ENCODE measurements at regions not wholly inside any gene's neighbourhood (a gene's known extent, or its start where the extent isn't known, plus 50 kb on each side); places are given as distances from the start of the nearest gene placed in this dataset.
A peak's percentile ranks its signal among the peaks of the same experiment; 100 is the strongest.

DNA sequence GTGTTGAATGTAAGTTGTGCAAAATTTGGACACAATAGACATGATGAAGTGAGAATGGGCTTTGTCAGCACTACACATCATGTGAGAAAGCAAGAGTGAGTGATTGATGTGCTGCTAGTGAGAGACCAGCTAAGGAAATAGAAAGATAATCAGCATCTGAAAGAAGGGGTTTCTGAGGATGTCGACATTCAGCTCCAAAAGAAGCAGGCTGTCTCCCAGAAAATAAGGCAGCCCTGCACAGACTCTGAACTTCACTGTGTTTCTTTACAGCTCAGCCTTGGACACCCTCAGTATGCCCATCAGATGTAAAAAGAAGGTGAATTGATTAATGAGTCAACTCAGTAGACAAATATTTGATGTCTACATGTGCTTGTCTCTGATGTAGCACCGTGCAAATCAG lies 80.8 kb upstream of the ADCY2 start:
- no peak for DNase-seq

DNA sequence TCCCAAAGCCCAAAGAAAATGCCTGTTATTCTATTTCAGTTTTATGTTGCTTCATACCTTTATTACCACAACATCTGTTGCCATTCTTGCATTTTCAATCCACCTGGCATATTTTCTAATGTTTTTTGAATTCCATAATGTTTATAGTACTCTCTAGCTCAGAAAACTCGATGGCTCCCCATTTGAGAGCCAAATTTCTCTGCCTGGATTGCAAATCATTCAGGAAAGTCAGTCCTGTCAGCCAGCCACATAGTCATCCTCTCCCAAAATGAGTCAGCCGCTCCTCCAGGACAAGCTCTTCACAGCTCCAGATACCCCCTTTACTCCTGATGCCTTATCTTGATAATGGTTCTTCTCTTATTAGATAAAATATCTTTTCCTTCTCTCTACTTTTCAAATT lies 78.2 kb upstream of the ADCY2 start:
- DNase-seq, result no peak

DNA sequence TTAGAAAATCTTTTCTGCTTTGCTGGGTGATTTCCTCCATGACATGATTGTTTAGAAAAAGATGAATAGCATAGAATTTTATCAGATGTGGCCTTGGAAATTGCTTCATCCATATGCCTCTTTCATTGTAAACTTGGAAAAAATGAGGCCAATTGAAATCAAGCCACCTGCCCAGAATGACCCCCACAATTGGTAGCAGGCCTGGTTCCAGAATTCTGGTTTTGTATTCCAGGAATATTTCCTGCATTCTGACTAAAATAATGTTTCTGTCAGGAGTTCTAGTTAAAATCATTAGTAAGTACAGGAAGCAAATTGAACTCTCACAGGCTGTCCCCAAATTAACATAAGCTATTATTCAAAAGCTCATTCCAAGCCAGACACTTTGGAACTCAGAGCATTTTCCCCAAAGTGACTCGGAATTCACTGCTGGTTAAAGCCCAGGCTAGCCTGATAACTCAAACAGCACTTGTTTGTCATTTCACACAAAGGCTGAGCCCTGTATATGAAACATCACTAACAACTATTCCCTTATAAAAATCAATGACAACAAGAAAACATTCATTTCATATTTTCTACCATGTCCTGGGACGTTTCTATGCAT lies 75.1 kb upstream of the ADCY2 start:
- DNase-seq, result no peak

DNA sequence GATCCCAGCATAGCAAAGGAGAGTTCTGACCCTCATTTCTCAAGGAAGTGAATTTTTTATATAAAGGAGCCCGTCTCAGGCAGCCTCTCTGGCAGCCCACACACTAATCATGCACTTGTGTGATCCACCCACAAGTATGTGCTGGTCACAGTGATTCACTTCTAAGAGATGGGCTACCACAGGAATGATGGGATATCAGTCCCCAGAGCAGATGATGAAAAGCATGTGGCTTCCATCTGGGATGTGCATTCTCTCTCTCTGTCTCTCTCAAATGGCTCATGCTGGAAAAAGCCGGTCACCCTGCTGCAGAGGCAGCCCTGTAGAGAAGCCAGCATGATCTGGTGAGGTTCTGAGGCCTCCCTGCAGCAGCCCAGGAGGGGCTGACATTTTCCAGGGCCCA lies 74.2 kb upstream of the ADCY2 start:
- no peak for DNase-seq

DNA sequence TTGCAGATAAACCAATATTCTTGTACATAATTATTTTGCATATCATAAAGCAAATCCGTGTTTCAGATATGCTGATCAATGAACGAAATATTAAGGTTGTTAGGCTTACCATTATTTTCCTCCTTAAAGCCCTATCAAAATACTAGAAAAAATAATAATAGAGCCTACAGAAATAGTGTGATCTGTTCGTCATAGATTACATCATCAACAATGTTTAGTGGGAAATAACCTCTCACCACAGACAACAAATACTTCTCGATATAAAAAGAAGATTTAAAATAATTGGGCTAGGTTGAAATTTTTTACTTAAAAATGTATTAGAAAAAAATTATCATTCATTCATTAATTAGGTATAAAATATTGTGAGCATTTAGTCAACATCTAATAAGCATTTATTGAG lies 71.0 kb upstream of the ADCY2 start:
- no peak for DNase-seq

DNA sequence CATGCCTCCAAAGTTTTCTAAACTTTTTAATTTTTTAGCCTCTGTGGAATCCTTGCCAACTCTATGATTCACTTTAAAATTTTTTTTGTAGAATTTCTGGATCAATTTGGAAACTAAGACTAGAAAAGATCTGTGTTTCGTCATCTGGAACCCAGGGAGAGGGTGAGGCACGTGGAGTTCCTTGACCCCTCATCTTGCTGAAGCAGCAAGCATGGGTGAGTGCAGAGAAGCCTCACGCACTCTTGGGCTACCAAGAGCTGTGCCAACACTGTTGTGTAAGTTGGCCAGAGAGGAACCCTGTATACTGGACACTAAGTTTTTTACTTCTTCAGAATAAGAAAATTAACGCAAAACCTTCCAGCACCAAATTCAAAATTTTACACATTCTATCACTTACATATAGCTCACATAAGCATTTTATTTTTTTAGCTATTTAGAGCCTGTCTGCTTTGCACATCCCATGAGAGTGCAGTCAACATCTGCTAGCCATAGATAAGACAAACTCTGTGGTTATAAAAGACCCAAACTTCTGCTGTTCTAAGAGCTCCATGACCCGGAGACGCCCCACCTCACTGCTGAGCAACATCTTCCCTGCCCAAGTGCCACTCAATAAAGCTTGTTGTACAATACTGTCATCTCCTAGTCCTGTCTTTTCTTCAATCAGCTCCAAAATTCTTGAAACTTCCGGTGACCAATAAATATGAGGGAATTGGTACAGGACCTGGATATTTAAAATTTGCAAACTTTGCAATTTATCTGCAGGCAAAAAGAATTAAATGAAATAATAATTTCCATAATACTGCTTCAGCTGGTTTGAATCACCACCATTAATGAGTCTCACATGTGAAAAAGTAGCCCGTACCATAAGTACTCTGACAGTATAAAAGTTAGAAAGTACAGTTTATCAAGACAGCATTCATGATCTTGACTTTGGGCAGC lies 69.7 kb upstream of the ADCY2 start:
- DNase-seq, result no peak

DNA sequence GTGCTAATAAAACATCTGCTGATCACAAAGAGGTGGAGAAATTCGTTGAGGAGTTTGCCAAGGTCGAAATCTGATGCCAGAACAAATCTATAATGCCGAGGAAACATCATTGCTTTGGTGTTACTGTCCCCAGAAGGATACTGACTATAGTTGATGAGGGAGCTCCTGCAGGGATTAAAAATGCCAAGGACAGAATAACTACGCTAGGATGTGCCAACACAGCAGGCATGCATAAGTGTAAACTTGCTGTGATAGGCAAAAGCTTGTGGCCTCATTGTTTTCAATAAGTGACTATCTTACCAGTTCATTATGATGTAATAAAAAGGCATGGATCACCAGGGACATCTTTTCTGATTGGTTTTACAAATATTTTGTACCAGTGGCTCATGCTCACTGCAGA lies 66.8 kb upstream of the ADCY2 start:
- DNase-seq, result peak; percentile 30

DNA sequence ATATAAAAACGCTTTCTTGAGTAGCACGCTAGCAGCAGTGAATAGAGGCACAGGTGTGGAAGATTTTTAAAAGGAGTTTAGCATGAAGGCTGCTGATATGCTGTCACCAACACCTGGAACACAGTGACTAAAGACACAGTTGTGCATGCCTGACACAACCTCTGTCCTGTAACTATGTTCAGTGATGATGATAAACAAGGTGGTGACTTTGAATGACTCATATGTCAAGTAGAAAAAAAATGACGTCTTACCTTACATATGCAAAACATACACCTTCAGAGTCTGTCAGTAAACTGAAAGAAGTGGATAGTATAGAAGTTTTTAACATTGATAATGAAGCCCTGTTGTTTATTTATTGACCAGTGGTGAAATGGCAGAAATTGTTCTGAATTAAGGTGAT lies 66.2 kb upstream of the ADCY2 start:
- DNase-seq, result no peak

DNA sequence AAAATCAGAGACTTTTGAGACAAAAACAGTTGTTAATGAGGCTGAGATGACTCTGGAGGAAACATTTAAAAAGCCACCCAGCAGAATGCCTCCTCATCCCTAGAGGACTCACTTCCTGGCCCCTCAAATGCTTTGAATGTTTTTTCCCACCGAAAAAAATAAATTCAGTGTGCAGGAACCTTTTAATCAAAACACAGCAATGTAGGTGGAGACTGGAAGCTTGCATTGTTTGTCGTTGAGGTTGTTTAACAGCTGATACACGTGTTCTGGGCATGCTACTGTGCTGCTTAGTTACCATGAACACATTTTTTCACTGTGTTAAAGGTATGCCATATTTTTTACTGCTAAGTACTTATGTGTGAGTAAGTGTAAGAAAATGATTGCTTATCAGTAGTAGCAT lies 65.7 kb upstream of the ADCY2 start:
- no peak for DNase-seq

DNA sequence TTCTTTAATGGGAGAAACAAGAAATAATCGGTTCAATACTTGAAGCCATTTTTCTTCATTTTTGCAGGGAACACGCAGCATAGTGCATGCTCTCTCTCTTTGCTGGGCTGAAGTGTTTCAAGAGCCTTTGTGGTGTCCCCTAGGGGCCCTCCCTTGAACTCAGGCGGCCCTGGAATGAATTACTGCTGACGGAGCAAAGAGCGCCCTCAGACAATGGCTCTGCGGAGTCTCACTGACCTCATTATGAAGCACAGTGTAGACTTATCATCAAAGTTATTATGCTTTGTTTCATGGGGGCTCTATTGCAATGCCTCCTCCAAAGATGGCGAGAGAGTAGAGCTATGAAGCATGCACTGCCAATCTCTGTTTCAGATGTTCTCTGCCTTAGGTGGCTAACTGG lies 64.8 kb upstream of the ADCY2 start:
- no peak for DNase-seq
